A673 (cell line): ENCODE measurements at regions not wholly inside any gene's neighbourhood (a gene's known extent, or its start where the extent isn't known, plus 50 kb on each side); places are given as distances from the start of the nearest gene placed in this dataset.

Source experiments
- BruUV-seq: library from RNA; stranded (reverse); fragments of 400-500 nt; replicated peaks from 2 replicates; lab custom pipeline; 2021; lab: Mats Ljungman, UMichigan
- CTCF ChIA-PET: fragments of 300-600 bp; sonication (Branson Sonifier 250); formaldehyde crosslinking; loops from one replicate; lab custom pipeline; 2022; ENCODE audit warnings: antibody characterized with exemption; lab: Charles Lee
- POLR2A ChIA-PET: fragments of 300-600 bp; sonication (Branson Sonifier 250); formaldehyde crosslinking; loops from one replicate; lab custom pipeline; 2022; ENCODE audit warnings: antibody characterized with exemption; ENCODE audit not compliant: low non-redundant PET; lab: Charles Lee
- DNase-seq: peaks from one replicate; pipeline ENCODE4 v3.0.0-alpha.2; 2015; ENCODE audit warnings: low spot score
- H3K27ac ChIP-seq: fragments of 200-600 bp; sonication (generic); 2 replicates; pipeline ENCODE4 v1.5.1; 2016; ENCODE audit warnings: mixed run types, low read depth, mild to moderate bottlenecking, mixed read lengths, antibody characterized with exemption, low read length; ENCODE audit not compliant: poor library complexity, severe bottlenecking
- H3K27me3 ChIP-seq: fragments of 200-600 bp; sonication (generic); replicated peaks from 2 replicates; pipeline ENCODE4 v1.6.1; 2017; ENCODE audit warnings: mixed run types, low read depth, mild to moderate bottlenecking, mixed read lengths, antibody characterized with exemption, low read length; ENCODE audit not compliant: insufficient read depth, poor library complexity
- H3K36me3 ChIP-seq: fragments of 200-600 bp; sonication (generic); 2 replicates; pipeline ENCODE4 v1.6.1; 2016; ENCODE audit warnings: mixed run types, mild to moderate bottlenecking, mixed read lengths, antibody characterized with exemption, low read length; ENCODE audit not compliant: insufficient read depth, poor library complexity, severe bottlenecking
- H3K4me1 ChIP-seq: fragments of 200-600 bp; sonication (generic); 2 replicates; pipeline ENCODE4 v1.6.1; 2017; ENCODE audit warnings: mixed run types, mild to moderate bottlenecking, mixed read lengths, antibody characterized with exemption, low read length; ENCODE audit not compliant: insufficient read depth, poor library complexity, severe bottlenecking
- H3K4me3 ChIP-seq: fragments of 200-600 bp; sonication (generic); 2 replicates; pipeline ENCODE4 v1.5.1; 2016; ENCODE audit warnings: low read depth, mixed run types, mild to moderate bottlenecking, mixed read lengths, low read length; ENCODE audit not compliant: poor library complexity, severe bottlenecking
- H3K9me3 ChIP-seq: fragments of 200-600 bp; sonication (generic); 2 replicates; pipeline ENCODE4 v1.6.1; 2016; ENCODE audit warnings: mixed run types, low read depth, mild to moderate bottlenecking, mixed read lengths, antibody characterized with exemption, low read length; ENCODE audit not compliant: poor library complexity, severe bottlenecking
- CTCF ChIP-seq: fragments of 300-800, 200-600 bp; sonication (generic); conservative IDR thresholded peaks from 2 replicates; pipeline ENCODE4 v1.5.1; 2017; ENCODE audit warnings: low read depth, mild to moderate bottlenecking, antibody characterized with exemption, low read length, moderate library complexity, mixed read lengths
- EZH2 ChIP-seq: fragments of 200-600 bp; sonication (generic); IDR thresholded peaks from 2 replicates; pipeline ENCODE4 v1.6.1; 2017; ENCODE audit warnings: borderline replicate concordance, low read depth, mild to moderate bottlenecking, mixed read lengths, antibody characterized with exemption, low read length; ENCODE audit not compliant: poor library complexity, severe bottlenecking
- intact Hi-C: fragments of 100-400 bp; cut with micrococcal nuclease; formaldehyde crosslinking; loops from one replicate; pipeline ENCODE4 v1.10.0; 2022; ENCODE audit not compliant: unreplicated experiment

GRCh38 chr1:48099072-48099773 is 102.0 kb upstream of the TRABD2B start:
- BruUV-seq = no TSS peak
- DNase-seq = no peak
- no peaks in the 10 kb centered on the region for H3K4me1 ChIP-seq
- ChIA-PET CTCF (interaction anchor here (0.6 kb wide), 1 partner anchor 102 kb away, joined by 4 read pairs; the partner anchor contains the start of gene TRABD2B), POLR2A (no interaction called here)
- TF ChIP-seq EZH2 (no peak), CTCF (no peak)
- no peak overlapping the region for H3K4me3 ChIP-seq
- H3K27me3 ChIP-seq = peaks cover 36% of the 10 kb centered on the region
- no peaks in the 10 kb centered on the region for H3K36me3 ChIP-seq
- intact Hi-C loops = no loop called here
- no peaks in the 10 kb centered on the region for H3K9me3 ChIP-seq
- H3K27ac ChIP-seq = no peak overlapping the region

DNA sequence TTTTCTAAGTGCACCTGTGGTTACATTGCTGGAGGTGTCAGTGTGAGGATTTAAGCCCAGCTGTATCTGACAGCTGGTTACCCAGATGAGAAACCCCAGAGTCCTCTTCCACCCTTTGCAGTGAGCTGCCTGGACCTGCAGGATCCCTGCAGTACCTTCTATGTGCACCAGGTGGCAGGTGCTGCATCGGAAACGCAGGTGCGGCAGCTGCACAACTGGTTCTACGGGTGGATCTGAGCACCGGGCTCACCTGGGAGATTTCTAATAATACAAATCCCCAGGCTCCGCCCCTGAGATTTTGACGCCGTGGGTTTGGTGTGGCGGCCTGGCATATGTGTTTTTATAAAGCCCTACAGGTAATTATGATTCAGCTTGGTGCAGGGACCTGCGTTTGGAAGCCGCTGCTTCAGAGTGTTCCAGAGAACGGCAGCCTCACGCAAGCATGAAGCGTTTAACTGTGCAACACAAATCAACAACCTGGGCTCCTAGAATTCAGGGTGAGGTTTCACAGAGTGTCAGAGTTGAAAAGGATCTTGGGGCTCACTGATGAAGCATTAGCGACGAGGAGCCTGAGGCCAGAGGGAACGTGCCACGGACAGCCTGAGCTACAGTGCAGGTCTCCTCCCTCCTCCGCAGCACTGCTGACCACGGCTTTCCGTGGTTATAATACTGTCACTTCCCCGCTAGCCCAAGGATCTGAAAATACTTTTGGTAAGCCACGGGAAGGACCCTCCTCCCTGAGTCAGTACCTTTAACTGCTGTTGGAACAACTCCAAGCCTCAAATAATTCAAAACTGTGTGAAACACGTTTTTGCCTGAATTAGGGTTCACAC is 96.7 kb upstream of the TRABD2B start:
- DNase-seq = peak; percentile 61
- POLR2A ChIA-PET = no interaction called here
- Histone ChIP-seq H3K27me3 (peaks cover 73% of the 10 kb centered on the region), H3K4me1 (no peaks in the 10 kb centered on the region), H3K27ac (no peak overlapping the region), H3K9me3 (no peaks in the 10 kb centered on the region), H3K4me3 (no peak overlapping the region), H3K36me3 (no peaks in the 10 kb centered on the region)
- TF ChIP-seq CTCF = peak; percentile 79
- peak; percentile 39 for TF ChIP-seq EZH2
- BruUV-seq = no TSS peak
- intact Hi-C loops = loop anchor here (5.0 kb wide), 1 partner anchor 108 kb away; no protein-coding TSS in a partner anchor
- CTCF ChIA-PET = interaction anchor here (0.6 to 1.0 kb wide), 3 partner anchors 16 to 366 kb away, joined by 3 to 5 read pairs (median 4); no protein-coding TSS in a partner anchor

DNA sequence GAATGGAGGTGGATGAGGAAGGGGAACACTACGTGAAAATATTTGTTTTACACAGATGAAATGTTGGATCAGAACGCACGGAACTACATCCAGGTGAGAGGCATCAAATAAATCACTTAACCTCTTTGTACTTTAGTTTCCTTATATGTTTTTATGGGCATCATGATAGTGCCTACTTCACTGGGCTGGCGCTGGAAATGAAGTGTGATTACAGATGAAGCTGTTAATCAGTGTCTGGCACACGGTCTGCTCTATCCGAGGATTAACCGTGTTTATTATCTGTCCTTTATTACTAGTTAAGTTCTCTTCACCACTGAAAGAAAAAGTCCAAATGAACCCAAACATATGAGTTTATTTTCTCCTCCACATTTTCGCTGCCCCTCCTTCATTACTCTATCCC is 96.0 kb upstream of the TRABD2B start:
- DNase-seq = no peak
- Histone ChIP-seq H3K4me1 (no peaks in the 10 kb centered on the region), H3K27ac (no peak overlapping the region), H3K36me3 (no peaks in the 10 kb centered on the region), H3K27me3 (peaks cover 73% of the 10 kb centered on the region), H3K9me3 (no peaks in the 10 kb centered on the region), H3K4me3 (no peak overlapping the region)
- CTCF ChIA-PET = interaction anchor here (1.0 kb wide), 1 partner anchor 16 kb away, joined by 4 read pairs; no protein-coding TSS in a partner anchor
- BruUV-seq = no TSS peak
- no peak for TF ChIP-seq EZH2
- TF ChIP-seq CTCF = no peak
- POLR2A ChIA-PET = no interaction called here
- intact Hi-C loops = loop anchor here (5.0 kb wide), 1 partner anchor 109 kb away; no protein-coding TSS in a partner anchor
